EL (cell line): ENCODE measurements at regions not wholly inside any gene's neighbourhood (a gene's known extent, or its start where the extent isn't known, plus 50 kb on each side); places are given as distances from the start of the nearest gene placed in this dataset.

Source experiments
- DNase-seq: peaks from one replicate; pipeline ENCODE4 v3.0.0-alpha.2; 2016

GRCh38 chr1:222912730-222913129, 97.9 kb downstream of the DISP1 start:
- peak; percentile 39 for DNase-seq

GRCh38 chr1:222914861-222915632, 100.2 kb downstream of the DISP1 start:
- peak; percentile 75 for DNase-seq

GRCh38 chr1:222916100-222916499, 101.3 kb downstream of the DISP1 start:
- DNase-seq, result no peak

GRCh38 chr1:222918801-222919477, 104.1 kb downstream of the DISP1 start:
- DNase-seq, result peak; percentile 59

GRCh38 chr1:222919478-222919865, 104.6 kb downstream of the DISP1 start:
- no peak for DNase-seq

GRCh38 chr1:222920169-222920568, 105.3 kb downstream of the DISP1 start:
- peak; percentile 20 for DNase-seq

- DNase-seq, result no peak
These were observed 107.1 kb downstream of the DISP1 start for GRCh38 chr1:222921945-222922344.

- no peak for DNase-seq
These were observed 108.7 kb downstream of the DISP1 start for GRCh38 chr1:222923506-222923905.

GRCh38 chr1:222924136-222924706, 109.4 kb downstream of the DISP1 start:
- no peak for DNase-seq

- DNase-seq, result peak; percentile 41
These were observed 111.7 kb downstream of the DISP1 start for GRCh38 chr1:222926566-222926965.

GRCh38 chr1:222927031-222927430, 112.2 kb downstream of the DISP1 start:
- no peak for DNase-seq

- DNase-seq, result no peak
These were observed 113.4 kb downstream of the DISP1 start for GRCh38 chr1:222928212-222928611.

GRCh38 chr1:222930070-222930469, 115.2 kb downstream of the DISP1 start:
- no peak for DNase-seq

GRCh38 chr1:222931023-222931422, 116.2 kb downstream of the DISP1 start:
- DNase-seq, result no peak

GRCh38 chr1:222933273-222933672, 118.4 kb downstream of the DISP1 start:
- no peak for DNase-seq

GRCh38 chr1:222935239-222935900, 120.5 kb downstream of the DISP1 start:
- DNase-seq, result no peak

GRCh38 chr1:222936042-222936441, 121.2 kb downstream of the DISP1 start:
- no peak for DNase-seq

- no peak for DNase-seq
These were observed 124.1 kb downstream of the DISP1 start for GRCh38 chr1:222938986-222939385.

- no peak for DNase-seq
These were observed 125.3 kb downstream of the DISP1 start for GRCh38 chr1:222940095-222940494.

- DNase-seq, result no peak
These were observed 126.1 kb downstream of the DISP1 start for GRCh38 chr1:222940906-222941305.

GRCh38 chr1:222941425-222941824, 126.6 kb downstream of the DISP1 start:
- DNase-seq, result no peak

GRCh38 chr1:222946436-222946835, 131.6 kb downstream of the DISP1 start:
- DNase-seq, result no peak

GRCh38 chr1:222948079-222948478, 133.2 kb downstream of the DISP1 start:
- DNase-seq, result no peak

- no peak for DNase-seq
These were observed 136.1 kb downstream of the DISP1 start for GRCh38 chr1:222950892-222951291.
